HCT116 (cell line): ENCODE measurements at regions not wholly inside any gene's neighbourhood (a gene's known extent, or its start where the extent isn't known, plus 50 kb on each side); places are given as distances from the start of the nearest gene placed in this dataset.

Source experiments
- EZH2phosphoT487 ChIP-seq: fragments of 200-600 bp; IDR thresholded peaks from 2 replicates; pipeline ENCODE4 v1.6.1; 2018; ENCODE audit warnings: antibody characterized with exemption, borderline replicate concordance
- MAX ChIP-seq: IDR thresholded peaks from 2 replicates; pipeline ENCODE4 v1.6.1; 2012

- TF ChIP-seq MAX (no peak), EZH2phosphoT487 (no peak)
Observed at GRCh38 chr11:96794152-96794551, 404.3 kb downstream of the JRKL start.
